K562 (cell line): ENCODE measurements at regions not wholly inside any gene's neighbourhood (a gene's known extent, or its start where the extent isn't known, plus 50 kb on each side); places are given as distances from the start of the nearest gene placed in this dataset.

Source experiments
- AFF4 ChIP-seq: sonication (generic); formaldehyde crosslinking; IDR thresholded peaks from 2 replicates; pipeline ENCODE4 v1.8.0; 2023; ENCODE audit warnings: mild to moderate bottlenecking, missing genetic modification reagents
- CHD1 ChIP-seq: fragments of 200-600 bp; sonication (generic); IDR thresholded peaks from one replicate; pipeline ENCODE4 v1.6.1; 2012; ENCODE audit warnings: mild to moderate bottlenecking, moderate library complexity, low read length, inconsistent platforms
- CTCF ChIP-seq, 3 experiments: IDR thresholded peaks in 2 of 3; conservative IDR thresholded peaks in 1 of 3; 2 replicates each; pipeline ENCODE4 v1.5.1; 2011 to 2012; ENCODE audit warnings: low read length in 3 of 3, mild to moderate bottlenecking in 3 of 3, control low read depth in 2 of 3, improper control_type of control experiment in 1 of 3, inconsistent platforms in 1 of 3, low read depth in 1 of 3, mixed read lengths in 1 of 3, moderate library complexity in 1 of 3; ENCODE audit not compliant: insufficient read depth in 2 of 3
- ETV6 ChIP-seq, 3 experiments: fragments of 150-350 bp in 1 of 3; sonication (generic) in 1 of 3; formaldehyde crosslinking in 1 of 3; IDR thresholded peaks; 2 replicates each; pipeline versions ENCODE4 v1.6.1 to v1.8.0; 2014 to 2022; ENCODE audit warnings: borderline replicate concordance in 2 of 3, low read depth in 2 of 3, antibody characterized with exemption in 1 of 3, low read length in 1 of 3, mild to moderate bottlenecking in 1 of 3, missing genetic modification reagents in 1 of 3
- GMEB1 ChIP-seq: fragments of 250-450 bp; sonication (Bioruptor Pico); IDR thresholded peaks from 2 replicates; pipeline ENCODE4 v1.4.0; 2020; ENCODE audit warnings: mild to moderate bottlenecking
- NFATC3 ChIP-seq: fragments of 450-650 bp; IDR thresholded peaks from 2 replicates; pipeline ENCODE4 v1.6.1; 2017; ENCODE audit warnings: mild to moderate bottlenecking
- ZNF79 ChIP-seq: fragments of 250-450 bp; sonication (Bioruptor Pico); IDR thresholded peaks from 2 replicates; pipeline ENCODE4 v1.4.0; 2020; ENCODE audit warnings: low read depth, mild to moderate bottlenecking, moderate library complexity

GRCh38 chr6:48429610-48430009, 318.6 kb upstream of the PTCHD4 start:
- no peak for TF ChIP-seq CTCF (IDR thresholded peaks at IDR 0.05 in 2 of 3, conservative IDR thresholded peaks at IDR 0.05 in 1 of 3; ENCODE audit: insufficient read depth in 2 of 3, low read depth in 1 of 3, low read length in 3 of 3)
- TF ChIP-seq CHD1: no peak
- no peak for TF ChIP-seq ZNF79 (CRISPR knock-in tag)
- no peak for TF ChIP-seq ETV6 (IDR thresholded peaks at IDR 0.05; ENCODE audit: borderline replicate concordance in 1 of 2, low read depth in 2 of 2, low read length in 1 of 2)
- no peak for TF ChIP-seq ETV6 (CRISPR knock-in tag; IDR thresholded peaks at IDR 0.05; ENCODE audit: borderline replicate concordance)
- TF ChIP-seq AFF4 (CRISPR knock-in tag): no peak
- TF ChIP-seq NFATC3: no peak
- no peak for TF ChIP-seq GMEB1 (CRISPR knock-in tag)
